ENCODE measurements at regions not wholly inside any gene's neighbourhood (a gene's known extent, or its start where the extent isn't known, plus 50 kb on each side); places are given as distances from the start of the nearest gene placed in this dataset.

DNA sequence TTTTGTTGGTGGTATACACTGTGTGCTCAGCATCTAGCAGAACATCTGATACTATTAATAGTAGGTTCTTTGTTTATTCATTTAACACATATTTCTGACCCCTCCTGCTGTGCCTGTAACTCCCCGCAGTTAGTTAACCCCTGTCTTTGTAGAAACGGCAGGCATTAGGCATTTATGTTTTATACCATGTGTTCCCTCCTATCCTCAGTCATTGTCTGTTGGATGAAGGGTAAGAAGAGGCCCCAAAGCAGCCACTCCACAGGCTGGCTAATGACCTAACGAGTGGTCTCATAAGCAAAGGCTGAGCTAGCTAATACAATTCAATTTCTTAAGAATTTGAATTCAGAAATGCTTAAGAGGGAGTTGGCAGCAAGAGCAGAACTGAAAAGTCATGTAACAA is 170.8 kb downstream of the TMX1 start:
- no peak for TF ChIP-seq SP1 (IDR thresholded peaks at IDR 0.05)
- TF ChIP-seq FOXA1 (IDR thresholded peaks at IDR 0.05), result no peak
- no peak for TF ChIP-seq ZNF384 (IDR thresholded peaks at IDR 0.05)
- no peak for TF ChIP-seq FOXK2 (IDR thresholded peaks at IDR 0.05)
- TF ChIP-seq BHLHE40 (IDR thresholded peaks at IDR 0.05; ENCODE audit: borderline replicate concordance), result no peak
- no peak for TF ChIP-seq CTBP1 (IDR thresholded peaks at IDR 0.05; ENCODE audit: borderline replicate concordance)
- TF ChIP-seq TARDBP (IDR thresholded peaks at IDR 0.05), result no peak
- TF ChIP-seq ARNT (IDR thresholded peaks at IDR 0.05), result no peak
- TF ChIP-seq, protein P1, sequence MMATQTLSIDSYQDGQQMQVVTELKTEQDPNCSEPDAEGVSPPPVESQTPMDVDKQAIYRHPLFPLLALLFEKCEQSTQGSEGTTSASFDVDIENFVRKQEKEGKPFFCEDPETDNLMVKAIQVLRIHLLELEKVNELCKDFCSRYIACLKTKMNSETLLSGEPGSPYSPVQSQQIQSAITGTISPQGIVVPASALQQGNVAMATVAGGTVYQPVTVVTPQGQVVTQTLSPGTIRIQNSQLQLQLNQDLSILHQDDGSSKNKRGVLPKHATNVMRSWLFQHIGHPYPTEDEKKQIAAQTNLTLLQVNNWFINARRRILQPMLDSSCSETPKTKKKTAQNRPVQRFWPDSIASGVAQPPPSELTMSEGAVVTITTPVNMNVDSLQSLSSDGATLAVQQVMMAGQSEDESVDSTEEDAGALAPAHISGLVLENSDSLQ (IDR thresholded peaks at IDR 0.05), result no peak
- TF ChIP-seq NFRKB (IDR thresholded peaks at IDR 0.05), result no peak
- no peak for TF ChIP-seq FOXM1 (IDR thresholded peaks at IDR 0.05; ENCODE audit: borderline replicate concordance)
- no peak for TF ChIP-seq LEF1 (IDR thresholded peaks at IDR 0.05; ENCODE audit: borderline replicate concordance)
- TF ChIP-seq ELF4 (IDR thresholded peaks at IDR 0.05), result no peak
- TF ChIP-seq L3MBTL2 (conservative IDR thresholded peaks at IDR 0.05), result no peak
- TF ChIP-seq SUZ12 (IDR thresholded peaks at IDR 0.05), result no peak
- ChIA-PET POLR2A (no interaction called here), CTCF (no interaction called here)
- no peak for DNase-seq (ENCODE audit: extremely low spot score)

DNA sequence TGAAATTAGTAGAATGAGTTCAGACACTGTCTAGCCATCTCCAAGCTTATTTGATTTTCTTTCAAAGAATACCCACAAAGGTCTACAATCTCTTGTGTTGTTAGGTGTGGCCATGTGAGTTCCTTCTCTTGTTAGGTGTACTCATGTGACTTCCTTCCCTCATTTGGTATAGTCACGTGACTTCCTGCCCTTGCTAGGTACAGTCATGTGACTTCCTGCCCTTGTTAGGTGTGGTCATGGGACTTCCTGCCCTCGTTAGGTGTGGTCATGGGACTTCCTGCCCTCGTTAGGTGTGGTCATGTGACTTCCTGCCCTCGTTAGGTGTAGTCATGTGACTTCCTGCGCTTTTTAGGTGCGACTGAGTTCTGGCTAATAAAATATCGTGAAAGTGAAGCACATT is 179.6 kb downstream of the TMX1 start:
- no peak for DNase-seq (ENCODE audit: extremely low spot score)
- CTCF ChIA-PET, result no interaction called here
- no peak for TF ChIP-seq SUZ12 (IDR thresholded peaks at IDR 0.05)
- TF ChIP-seq, protein P1 (IDR thresholded peaks at IDR 0.05), result no peak
- no peak for TF ChIP-seq BHLHE40 (IDR thresholded peaks at IDR 0.05; ENCODE audit: borderline replicate concordance)
- TF ChIP-seq NFRKB (IDR thresholded peaks at IDR 0.05), result no peak
- TF ChIP-seq ZNF384 (IDR thresholded peaks at IDR 0.05), result no peak
- POLR2A ChIA-PET, result no interaction called here

DNA sequence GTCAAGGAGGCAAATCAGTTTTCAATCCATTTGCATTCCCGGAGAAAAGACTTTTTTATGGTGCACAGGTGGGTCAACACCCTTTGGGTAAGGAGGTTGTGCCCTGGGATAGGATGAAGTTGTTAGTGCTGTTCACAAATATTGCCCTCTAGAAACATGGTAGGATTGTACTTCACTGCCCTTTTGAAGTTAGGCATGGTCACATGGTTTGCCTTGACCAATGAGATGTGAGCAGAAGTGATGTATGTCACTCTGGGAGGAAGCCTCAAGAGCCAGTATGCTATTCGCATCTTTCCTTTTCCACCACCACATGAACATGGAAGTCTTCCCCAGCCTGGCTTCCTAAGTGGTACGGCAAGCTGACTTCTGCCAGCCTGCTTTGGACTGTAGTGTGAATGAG is 182.7 kb downstream of the TMX1 start:
- POLR2A ChIA-PET, result no interaction called here
- CTCF ChIA-PET, result interaction anchor here (0.5 kb wide), 1 partner anchor 25 kb away, joined by 4 read pairs; no protein-coding TSS in a partner anchor
- DNase-seq (ENCODE audit: extremely low spot score), result no peak
- TF ChIP-seq, protein P1 (IDR thresholded peaks at IDR 0.05), result no peak
- TF ChIP-seq ARNT (IDR thresholded peaks at IDR 0.05), result no peak
- TF ChIP-seq TARDBP (IDR thresholded peaks at IDR 0.05), result no peak
- no peak for TF ChIP-seq CTBP1 (IDR thresholded peaks at IDR 0.05; ENCODE audit: borderline replicate concordance)
- no peak for TF ChIP-seq NFRKB (IDR thresholded peaks at IDR 0.05)
- TF ChIP-seq ZNF384 (IDR thresholded peaks at IDR 0.05), result no peak
- TF ChIP-seq FOXA1 (IDR thresholded peaks at IDR 0.05), result no peak
- no peak for TF ChIP-seq HDGF (IDR thresholded peaks at IDR 0.05; ENCODE audit: borderline replicate concordance)
- TF ChIP-seq FOXK2 (IDR thresholded peaks at IDR 0.05), result no peak
- TF ChIP-seq ELF4 (IDR thresholded peaks at IDR 0.05), result no peak
- no peak for TF ChIP-seq LEF1 (IDR thresholded peaks at IDR 0.05; ENCODE audit: borderline replicate concordance)
- no peak for TF ChIP-seq BHLHE40 (IDR thresholded peaks at IDR 0.05; ENCODE audit: borderline replicate concordance)
- no peak for TF ChIP-seq L3MBTL2 (conservative IDR thresholded peaks at IDR 0.05)
- TF ChIP-seq SUZ12 (IDR thresholded peaks at IDR 0.05), result no peak
- no peak for TF ChIP-seq FOXM1 (IDR thresholded peaks at IDR 0.05; ENCODE audit: borderline replicate concordance)

DNA sequence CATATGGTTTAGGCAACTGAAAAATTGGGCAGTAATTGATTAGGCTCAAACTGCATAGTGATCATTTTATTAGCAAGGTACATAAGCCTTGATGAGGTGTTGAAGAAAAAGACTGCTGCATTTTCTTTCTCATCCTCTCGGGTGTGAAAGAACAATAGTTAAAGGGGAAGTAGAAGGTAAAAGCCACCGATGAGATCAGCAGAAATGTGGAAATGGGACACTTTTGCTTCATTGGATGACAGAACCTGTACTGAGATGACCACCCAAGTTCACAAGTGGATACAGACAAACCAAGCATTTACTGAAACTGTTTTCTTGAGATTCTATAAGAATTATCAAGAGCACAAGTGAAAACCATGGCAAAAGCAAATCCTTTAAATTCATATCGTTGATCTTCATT is 184.0 kb downstream of the TMX1 start:
- ChIA-PET POLR2A (no interaction called here), CTCF (interaction anchor here (0.5 kb wide), 1 partner anchor 320 kb away, joined by 4 read pairs; no protein-coding TSS in a partner anchor)
- no peak for TF ChIP-seq ZNF384 (IDR thresholded peaks at IDR 0.05)
- no peak for TF ChIP-seq SP1 (IDR thresholded peaks at IDR 0.05)
- TF ChIP-seq LEF1 (IDR thresholded peaks at IDR 0.05; ENCODE audit: borderline replicate concordance), result no peak
- no peak for TF ChIP-seq CTBP1 (IDR thresholded peaks at IDR 0.05; ENCODE audit: borderline replicate concordance)
- TF ChIP-seq L3MBTL2 (conservative IDR thresholded peaks at IDR 0.05), result no peak
- no peak for TF ChIP-seq BHLHE40 (IDR thresholded peaks at IDR 0.05; ENCODE audit: borderline replicate concordance)
- TF ChIP-seq ELF4 (IDR thresholded peaks at IDR 0.05), result no peak
- no peak for DNase-seq (ENCODE audit: extremely low spot score)

DNA sequence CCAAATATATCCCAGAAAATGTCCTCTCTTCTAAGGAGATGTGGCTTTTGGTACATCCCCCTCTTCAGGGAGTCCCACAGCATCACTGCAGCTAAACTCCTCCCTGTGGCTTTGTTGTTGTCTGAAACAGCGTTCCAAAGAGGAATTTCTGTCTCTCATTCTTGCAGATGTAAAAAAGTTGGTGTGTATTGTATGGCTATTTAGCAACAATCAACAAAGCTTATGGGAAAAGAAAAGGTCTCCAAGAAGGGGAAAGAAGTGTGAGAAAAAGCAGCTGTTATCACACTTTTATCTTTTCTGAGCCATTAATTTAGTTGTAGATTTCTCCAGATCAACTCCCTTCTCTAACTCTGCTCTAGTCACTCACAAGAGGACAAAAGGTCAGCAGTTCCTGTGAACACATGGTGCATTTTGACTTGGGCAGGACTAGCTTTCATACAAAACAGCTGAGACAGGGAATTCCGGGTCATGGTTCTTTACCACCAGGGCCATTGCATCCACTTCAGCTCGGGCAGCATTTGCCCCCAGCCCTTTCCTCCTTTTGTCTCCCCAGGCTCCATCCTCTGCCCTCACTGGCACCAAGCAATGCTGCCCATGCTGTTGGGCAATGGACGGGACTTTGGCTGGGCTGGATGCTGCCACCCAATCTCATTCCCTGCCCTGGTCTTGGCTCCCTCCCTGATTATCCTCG is 184.7 kb downstream of the TMX1 start:
- ChIA-PET POLR2A (no interaction called here), CTCF (no interaction called here)
- TF ChIP-seq ZNF384 (IDR thresholded peaks at IDR 0.05) (no peak), ELF4 (IDR thresholded peaks at IDR 0.05) (no peak), BHLHE40 (IDR thresholded peaks at IDR 0.05; ENCODE audit: borderline replicate concordance) (no peak), L3MBTL2 (conservative IDR thresholded peaks at IDR 0.05) (no peak), HDGF (IDR thresholded peaks at IDR 0.05; ENCODE audit: borderline replicate concordance) (no peak), ARNT (IDR thresholded peaks at IDR 0.05) (no peak), CTBP1 (IDR thresholded peaks at IDR 0.05; ENCODE audit: borderline replicate concordance) (no peak), SP1 (IDR thresholded peaks at IDR 0.05) (no peak), SUZ12 (IDR thresholded peaks at IDR 0.05) (no peak)
- TF ChIP-seq, protein P1 (IDR thresholded peaks at IDR 0.05), result no peak
- no peak for DNase-seq (ENCODE audit: extremely low spot score)

DNA sequence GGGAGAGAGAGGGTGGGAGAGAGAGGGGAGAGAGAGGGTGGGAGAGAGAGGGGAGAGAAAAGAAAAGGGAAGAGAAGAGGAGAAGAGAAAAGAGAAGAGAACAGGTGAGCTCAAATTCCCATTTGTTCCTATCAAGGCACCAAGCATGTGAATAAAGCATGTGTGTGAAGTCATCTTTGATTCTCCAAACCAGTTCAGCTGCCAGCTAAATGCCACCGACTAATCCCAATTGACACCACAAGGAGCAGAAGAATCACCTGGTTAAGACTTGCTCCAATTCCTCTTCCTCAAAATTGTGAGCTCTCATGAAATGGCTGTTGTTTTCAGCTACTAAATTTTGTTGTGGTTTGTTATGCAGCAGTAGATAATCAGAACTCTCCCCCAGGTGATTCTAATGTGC is 188.9 kb downstream of the TMX1 start:
- ChIA-PET CTCF (interaction anchor here (0.6 kb wide), 1 partner anchor 304 kb away, joined by 8 read pairs; no protein-coding TSS in a partner anchor), POLR2A (no interaction called here)
- DNase-seq (ENCODE audit: extremely low spot score), result no peak
- TF ChIP-seq NFRKB (IDR thresholded peaks at IDR 0.05), result no peak
- TF ChIP-seq FOXM1 (IDR thresholded peaks at IDR 0.05; ENCODE audit: borderline replicate concordance), result no peak
- TF ChIP-seq HDGF (IDR thresholded peaks at IDR 0.05; ENCODE audit: borderline replicate concordance), result no peak
- no peak for TF ChIP-seq CTBP1 (IDR thresholded peaks at IDR 0.05; ENCODE audit: borderline replicate concordance)
- TF ChIP-seq L3MBTL2 (conservative IDR thresholded peaks at IDR 0.05), result no peak
- TF ChIP-seq ZNF384 (IDR thresholded peaks at IDR 0.05), result no peak
- TF ChIP-seq, protein P1 (IDR thresholded peaks at IDR 0.05), result no peak
- no peak for TF ChIP-seq SUZ12 (IDR thresholded peaks at IDR 0.05)
- TF ChIP-seq FOXK2 (IDR thresholded peaks at IDR 0.05), result no peak
- no peak for TF ChIP-seq ELF4 (IDR thresholded peaks at IDR 0.05)
- TF ChIP-seq BHLHE40 (IDR thresholded peaks at IDR 0.05; ENCODE audit: borderline replicate concordance), result no peak

Data from HEK293T (cell line).